NCI-H524 treated with DMSO at 0.1 percent for 48 hours (cell line): ENCODE measurements at regions not wholly inside any gene's neighbourhood (a gene's known extent, or its start where the extent isn't known, plus 50 kb on each side); places are given as distances from the start of the nearest gene placed in this dataset.

Experiments used
- DNase-seq: peaks from one replicate; lab custom pipeline; 2025; lab: John Stamatoyannopoulos, UW

GRCh38 chr1:5497503-5497902 lies 494.7 kb downstream of the NPHP4 start:
- DNase-seq: no peak

- DNase-seq: no peak
Observed at GRCh38 chr1:5495596-5496410, 496.4 kb downstream of the NPHP4 start.

GRCh38 chr1:5494518-5494917 lies 497.7 kb downstream of the NPHP4 start:
- DNase-seq: no peak

DNA sequence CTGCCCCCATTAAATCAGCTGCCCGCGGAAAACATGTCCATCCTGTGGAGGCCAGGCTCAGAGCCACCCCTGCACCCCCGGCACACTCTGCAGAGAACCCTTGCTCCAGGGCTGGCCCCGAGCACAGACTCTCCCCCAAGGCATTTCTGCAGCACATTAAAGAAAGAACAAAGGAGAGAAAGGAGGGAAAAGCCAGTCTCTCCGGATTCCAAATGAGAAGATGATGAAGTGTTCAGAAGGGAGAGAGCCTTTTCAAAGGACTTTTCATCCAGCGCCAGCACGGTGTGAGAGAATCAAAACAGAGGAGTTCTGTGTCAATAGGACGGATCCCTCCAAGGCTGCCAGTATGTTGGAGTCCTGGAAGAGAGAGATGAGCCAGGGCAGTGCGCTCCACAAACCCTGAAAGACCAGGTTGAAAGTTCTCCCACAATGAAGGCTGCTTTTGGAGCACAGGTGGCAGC lies 498.3 kb downstream of the NPHP4 start:
- no peak for DNase-seq

DNA sequence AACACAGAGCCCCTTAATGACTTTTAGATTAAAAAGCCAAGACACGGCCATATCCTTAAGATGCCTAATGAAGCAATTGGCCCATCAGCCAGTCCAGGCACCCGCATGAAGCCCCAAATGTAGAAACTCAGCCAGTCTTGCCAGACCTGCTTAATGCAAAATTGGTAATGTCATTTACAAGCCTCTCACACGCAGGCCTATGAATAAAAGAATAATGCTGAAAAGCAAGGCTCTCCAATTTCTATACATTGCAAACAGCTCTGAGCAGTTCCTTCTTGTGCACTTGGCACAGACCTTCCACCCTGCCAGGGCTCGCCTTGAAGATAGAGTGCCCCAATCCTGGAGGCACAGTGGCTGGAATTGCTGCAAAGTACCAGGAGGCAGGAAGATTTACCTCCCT lies 498.9 kb downstream of the NPHP4 start:
- DNase-seq: no peak

GRCh38 chr1:5492846-5493245 lies 499.4 kb downstream of the NPHP4 start:
- DNase-seq: no peak

DNA sequence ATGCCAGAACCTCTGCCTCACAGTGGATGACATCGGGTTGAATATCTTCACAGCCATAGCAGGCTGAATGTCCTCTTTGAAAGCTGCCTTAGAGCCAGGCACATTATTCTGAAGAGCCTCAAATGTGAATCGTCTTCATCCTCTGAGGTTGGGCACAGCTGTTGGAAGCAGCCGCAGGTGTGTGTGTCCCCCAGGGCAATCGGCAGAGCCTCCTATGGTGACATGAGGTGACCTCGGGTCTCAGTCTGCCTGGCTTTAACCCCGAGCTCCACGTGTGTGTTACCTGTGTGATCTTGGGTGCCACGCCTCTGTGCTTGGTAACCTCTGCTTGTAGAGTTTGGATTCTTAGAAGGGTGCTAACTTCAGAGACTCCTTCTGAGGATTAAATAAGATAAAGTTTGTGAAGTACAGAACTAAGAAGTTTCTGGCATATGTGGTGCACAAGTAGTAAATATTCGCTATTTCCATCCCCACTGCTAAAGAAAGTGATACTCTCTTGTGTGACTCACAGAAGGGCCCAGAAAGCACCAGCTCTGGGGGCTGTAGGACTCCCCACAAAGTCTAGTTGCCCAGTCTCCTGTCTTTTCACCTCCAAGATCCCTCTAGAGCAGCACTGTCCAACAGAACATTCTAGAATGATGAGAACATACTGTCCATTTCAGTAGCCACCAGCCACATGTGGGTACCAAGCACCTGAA lies 500.9 kb downstream of the NPHP4 start:
- DNase-seq: no peak

DNA sequence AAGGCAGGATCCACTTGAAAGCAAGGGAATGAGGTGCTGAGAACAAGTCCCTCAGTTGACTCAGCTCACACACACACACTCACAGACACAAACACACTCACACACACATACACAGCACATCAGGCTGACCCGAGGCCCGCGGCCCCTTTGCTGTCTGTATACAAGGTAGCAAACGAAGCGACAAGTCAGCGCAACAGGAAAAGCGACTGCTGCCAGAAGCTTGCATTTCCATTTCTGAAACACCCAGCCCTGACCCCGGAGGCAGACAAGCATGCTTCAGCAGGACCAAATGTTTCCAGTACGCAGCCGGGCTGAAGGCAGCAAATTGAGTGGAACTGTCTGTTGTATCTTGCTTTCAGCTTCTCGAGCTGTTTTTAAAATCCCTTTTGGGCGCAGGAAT lies 501.6 kb downstream of the NPHP4 start:
- DNase-seq: no peak

DNA sequence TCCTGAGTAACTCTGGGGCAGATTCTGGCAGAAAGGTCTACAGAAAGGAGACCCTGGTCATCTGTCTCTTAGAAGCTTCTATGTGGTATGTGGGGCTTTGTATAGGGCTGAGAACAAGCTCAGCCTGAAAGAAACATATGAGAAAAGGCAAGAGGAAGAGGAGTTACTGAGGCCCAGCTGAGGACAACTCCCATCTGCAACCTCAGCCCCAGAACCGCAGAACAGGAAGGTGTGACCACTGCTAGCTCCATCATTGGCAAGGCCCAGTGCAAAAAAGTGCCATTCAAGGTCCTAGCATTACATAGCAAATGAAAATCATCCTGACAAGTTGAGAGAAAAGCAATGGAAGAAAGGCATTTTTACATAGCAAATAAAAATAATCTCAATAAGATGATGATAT lies 503.8 kb downstream of the NPHP4 start:
- DNase-seq: no peak

DNA sequence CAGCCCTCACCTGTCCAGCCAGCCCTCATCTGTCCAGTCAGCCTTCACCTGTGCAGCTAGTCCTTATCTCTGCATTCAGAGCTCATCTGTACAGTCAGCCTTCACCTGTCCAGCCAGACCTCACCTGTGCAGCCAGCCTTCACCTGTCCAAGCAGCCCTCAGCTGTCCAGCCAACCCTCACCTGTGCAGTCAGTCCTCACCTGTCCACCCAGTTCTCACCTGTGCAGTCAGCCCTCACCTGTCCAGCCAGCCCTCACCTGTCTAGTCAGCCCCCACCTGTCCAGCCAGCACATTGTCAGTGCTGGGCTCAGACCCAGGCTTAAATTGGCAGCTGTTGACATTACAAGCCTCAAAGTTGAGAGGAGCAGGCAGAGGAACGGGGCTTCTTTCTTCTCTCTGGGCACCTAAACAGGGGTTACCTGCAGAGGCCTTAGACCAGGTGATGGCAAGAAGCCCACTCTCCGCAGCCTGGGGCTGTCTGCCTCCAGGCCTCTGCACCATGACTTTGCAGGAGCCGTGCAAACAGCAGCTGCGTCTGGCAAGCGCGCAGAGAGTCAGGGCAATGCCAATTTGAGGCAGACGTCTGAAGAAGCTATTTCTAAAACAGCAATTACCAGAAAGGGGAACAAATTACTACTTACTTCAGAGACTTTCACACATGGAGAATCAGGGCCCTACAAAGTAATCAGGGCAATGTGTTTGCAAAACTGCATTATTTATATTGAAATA lies 506.1 kb downstream of the NPHP4 start:
- DNase-seq: no peak

DNA sequence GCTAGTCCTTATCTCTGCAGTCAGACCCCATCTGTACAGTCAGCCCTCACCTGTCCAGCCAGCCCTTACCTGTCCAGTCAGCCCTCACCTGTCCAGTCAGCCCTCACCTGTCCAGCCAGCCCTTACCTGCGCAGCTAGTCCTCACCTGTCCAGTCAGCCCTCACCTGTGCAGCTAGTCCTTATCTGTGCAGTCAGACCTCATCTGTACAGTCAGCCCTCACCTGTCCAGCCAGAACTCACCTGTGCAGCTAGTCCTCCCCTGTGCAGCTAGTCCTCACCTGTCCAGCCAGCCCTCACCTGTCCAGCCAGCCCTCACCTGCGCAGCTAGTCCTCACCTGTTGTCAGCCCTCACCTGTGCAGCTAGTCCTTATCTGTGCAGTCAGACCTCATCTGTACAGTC lies 506.8 kb downstream of the NPHP4 start:
- DNase-seq: no peak

GRCh38 chr1:5484451-5485165 lies 507.6 kb downstream of the NPHP4 start:
- DNase-seq: no peak

GRCh38 chr1:5481889-5482288 lies 510.3 kb downstream of the NPHP4 start:
- DNase-seq: no peak

- no peak for DNase-seq
Observed at GRCh38 chr1:5480906-5481305, 511.3 kb downstream of the NPHP4 start.

GRCh38 chr1:5479876-5480646 lies 512.2 kb downstream of the NPHP4 start:
- no peak for DNase-seq

GRCh38 chr1:5478961-5479360 lies 513.3 kb downstream of the NPHP4 start:
- no peak for DNase-seq

- no peak for DNase-seq
Observed at GRCh38 chr1:5478156-5478695, 514.0 kb downstream of the NPHP4 start.

DNA sequence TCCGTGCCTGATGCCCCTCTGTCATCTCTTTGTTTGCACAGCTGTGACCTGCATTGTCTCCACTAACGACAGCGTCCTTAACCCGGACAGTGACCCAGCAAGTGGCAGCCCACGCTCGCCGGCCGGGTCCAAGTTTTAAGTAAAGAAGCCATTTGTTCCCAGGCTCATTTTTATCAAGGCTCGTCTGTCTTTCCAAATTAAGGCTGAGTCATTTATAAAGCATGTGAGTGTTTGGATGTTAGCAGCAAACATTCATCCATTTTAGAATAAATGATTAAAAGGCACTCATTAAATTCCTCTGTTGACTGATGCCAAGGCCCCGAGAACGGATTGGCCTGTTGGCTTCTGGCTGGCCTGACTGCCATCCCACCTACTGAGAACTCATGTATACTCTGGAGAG lies 514.5 kb downstream of the NPHP4 start:
- no peak for DNase-seq

GRCh38 chr1:5475572-5475971 lies 516.7 kb downstream of the NPHP4 start:
- no peak for DNase-seq

- DNase-seq: no peak
Observed at GRCh38 chr1:5473268-5473667, 519.0 kb downstream of the NPHP4 start.

- DNase-seq: no peak
Observed at GRCh38 chr1:5466487-5466886, 525.7 kb downstream of the NPHP4 start.
